Glomerular visceral epithelial cell (primary cell): ENCODE measurements at regions not wholly inside any gene's neighbourhood (a gene's known extent, or its start where the extent isn't known, plus 50 kb on each side); places are given as distances from the start of the nearest gene placed in this dataset.
A peak's percentile ranks its signal among the peaks of the same experiment; 100 is the strongest.

Experiments used
- DNase-seq: peaks from one replicate; pipeline ENCODE4 v3.0.0-alpha.2; 2016; ENCODE audit errors: extremely low spot score

- DNase-seq: peak; percentile 14
Observed at GRCh38 chr11:71075871-71076420, 176.4 kb downstream of the SHANK2 start.

- DNase-seq: no peak
Observed at GRCh38 chr11:71075116-71075720, 177.2 kb downstream of the SHANK2 start.

- DNase-seq: no peak
Observed at GRCh38 chr11:71071736-71072509, 180.5 kb downstream of the SHANK2 start.

- no peak for DNase-seq
Observed at GRCh38 chr11:71070490-71071453, 181.6 kb downstream of the SHANK2 start.

GRCh38 chr11:71068963-71069362, 183.4 kb downstream of the SHANK2 start:
- DNase-seq: no peak

GRCh38 chr11:71067753-71068152, 184.6 kb downstream of the SHANK2 start:
- no peak for DNase-seq

GRCh38 chr11:71066311-71066710, 186.1 kb downstream of the SHANK2 start:
- DNase-seq: no peak

- peak; percentile 9 for DNase-seq
Observed at GRCh38 chr11:71065841-71066240, 186.5 kb downstream of the SHANK2 start.

GRCh38 chr11:71064702-71065515, 187.5 kb downstream of the SHANK2 start:
- no peak for DNase-seq

GRCh38 chr11:71064183-71064582, 188.2 kb downstream of the SHANK2 start:
- no peak for DNase-seq

GRCh38 chr11:71063129-71063528, 189.2 kb downstream of the SHANK2 start:
- no peak for DNase-seq

- no peak for DNase-seq
Observed at GRCh38 chr11:71062199-71062598, 190.2 kb downstream of the SHANK2 start.

- DNase-seq: no peak
Observed at GRCh38 chr11:71060391-71060791, 192.0 kb downstream of the SHANK2 start.

- no peak for DNase-seq
Observed at GRCh38 chr11:71059662-71060061, 192.7 kb downstream of the SHANK2 start.

GRCh38 chr11:71055925-71056324, 196.5 kb downstream of the SHANK2 start:
- no peak for DNase-seq
